Vagina (tissue), 2 donors: ENCODE measurements at regions not wholly inside any gene's neighbourhood (a gene's known extent, or its start where the extent isn't known, plus 50 kb on each side); places are given as distances from the start of the nearest gene placed in this dataset.
"Not testable (repeated sequence)": the region's sequence is repeated elsewhere in the genome, so short reads cannot be mapped to it uniquely, and the experiment has no call there.

Experiments
- CTCF ChIP-seq, 3 experiments: fragments of 450-650 bp in 2 of 3; fragments of 200-600 bp in 1 of 3; sonication (generic) in 1 of 3; IDR thresholded peaks; one replicate each; pipeline ENCODE4 v1.5.1; 2017 to 2019; ENCODE audit warnings: antibody characterized with exemption in 3 of 3, mild to moderate bottlenecking in 2 of 3, moderate library complexity in 2 of 3
- POLR2A ChIP-seq, 2 donors: fragments of 450-650 bp; IDR thresholded peaks; one replicate each; pipeline ENCODE4 v1.6.1; 2017; ENCODE audit warnings: antibody characterized with exemption in 2 of 2, mild to moderate bottlenecking in 2 of 2, moderate library complexity in 2 of 2
- POLR2AphosphoS5 ChIP-seq, 2 donors: sonication (generic); formaldehyde crosslinking; IDR thresholded peaks; one replicate each; pipeline ENCODE4 v1.9.0; 2017; ENCODE audit warnings: antibody characterized with exemption in 2 of 2, mild to moderate bottlenecking in 2 of 2, low read depth in 1 of 2; ENCODE audit not compliant: insufficient read depth in 1 of 2

- TF ChIP-seq POLR2AphosphoS5 (IDR thresholded peaks at IDR 0.05; ENCODE audit: insufficient read depth in 1 of 2, low read depth in 1 of 2); CTCF (IDR thresholded peaks at IDR 0.05); POLR2A (IDR thresholded peaks at IDR 0.05): not testable (repeated sequence)
Measured at GRCh38 chr2:95687852-95688251, 96.1 kb downstream of the TRIM43 start.
